CD4-positive, alpha-beta T cell treated with Interleukin-15 for 1 hour (primary cell): ENCODE measurements at regions not wholly inside any gene's neighbourhood (a gene's known extent, or its start where the extent isn't known, plus 50 kb on each side); places are given as distances from the start of the nearest gene placed in this dataset.

Experiments used
- DNase-seq: peaks from one replicate; pipeline ENCODE4 v3.0.0-alpha.2; 2020

DNA sequence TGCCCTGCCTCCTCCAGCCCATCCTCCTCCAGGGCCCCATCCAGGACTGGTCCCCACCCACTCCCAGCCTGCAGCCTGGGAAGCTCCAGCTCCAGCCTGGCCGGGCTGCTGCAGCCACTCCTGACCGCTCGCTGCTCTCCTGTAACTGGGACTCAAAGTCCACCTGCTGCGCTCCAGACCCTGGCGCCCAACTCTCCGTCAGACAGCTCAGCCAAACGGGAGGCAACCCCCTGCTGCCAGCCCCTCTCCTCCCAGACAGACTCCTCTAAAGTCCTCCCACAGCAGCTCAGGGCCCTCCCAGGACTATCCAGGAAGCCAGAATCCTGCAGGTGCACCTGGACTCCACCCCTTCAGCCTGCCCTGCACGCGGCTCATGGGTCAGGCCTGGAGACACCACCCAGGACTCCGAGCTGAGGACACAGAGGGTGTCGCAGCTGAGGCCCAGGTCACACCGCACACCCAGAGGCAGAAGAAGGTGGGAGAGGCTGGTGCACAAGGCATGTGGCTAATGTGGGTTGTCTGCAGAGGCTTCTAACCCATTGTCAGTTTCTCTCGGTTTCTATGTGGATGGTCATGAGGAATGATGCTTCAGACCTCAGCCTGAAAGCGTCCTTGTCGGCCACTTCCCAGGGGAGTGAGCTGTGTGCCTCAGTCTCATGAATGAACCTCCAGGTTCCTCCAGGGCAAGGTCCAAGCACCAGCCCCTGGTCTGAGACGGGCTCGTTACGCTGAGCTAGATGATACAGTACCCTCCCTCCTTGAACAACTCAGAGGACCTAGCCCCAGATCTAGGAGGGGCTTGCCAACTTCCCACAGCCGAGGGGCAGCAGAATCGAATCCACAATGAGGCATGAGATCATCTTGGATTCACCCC, 1514.8 kb downstream of the TBC1D22A start:
- no peak for DNase-seq

DNA sequence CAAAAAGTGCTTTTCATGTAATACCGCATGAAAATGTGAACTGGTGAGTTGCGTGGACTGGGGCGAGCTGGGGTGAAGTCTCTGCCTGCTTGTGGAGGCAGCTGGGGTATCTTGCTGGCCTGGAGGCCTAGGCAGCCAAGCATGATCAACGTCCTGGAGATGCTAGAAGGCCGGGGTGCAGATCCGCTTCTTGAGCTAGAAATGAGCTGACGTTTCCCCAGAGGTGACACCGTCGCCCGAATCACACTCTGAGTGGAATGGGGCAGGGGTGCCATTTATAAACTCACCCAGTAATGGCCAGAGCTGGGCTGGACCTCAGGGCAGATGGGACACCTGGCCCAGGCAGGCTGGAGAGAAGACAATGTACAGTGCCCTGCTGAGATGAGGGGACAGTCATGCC, 1513.0 kb downstream of the TBC1D22A start:
- DNase-seq: no peak

- no peak for DNase-seq
These were observed 1508.3 kb downstream of the TBC1D22A start for GRCh38 chr22:48270731-48271130.

DNA sequence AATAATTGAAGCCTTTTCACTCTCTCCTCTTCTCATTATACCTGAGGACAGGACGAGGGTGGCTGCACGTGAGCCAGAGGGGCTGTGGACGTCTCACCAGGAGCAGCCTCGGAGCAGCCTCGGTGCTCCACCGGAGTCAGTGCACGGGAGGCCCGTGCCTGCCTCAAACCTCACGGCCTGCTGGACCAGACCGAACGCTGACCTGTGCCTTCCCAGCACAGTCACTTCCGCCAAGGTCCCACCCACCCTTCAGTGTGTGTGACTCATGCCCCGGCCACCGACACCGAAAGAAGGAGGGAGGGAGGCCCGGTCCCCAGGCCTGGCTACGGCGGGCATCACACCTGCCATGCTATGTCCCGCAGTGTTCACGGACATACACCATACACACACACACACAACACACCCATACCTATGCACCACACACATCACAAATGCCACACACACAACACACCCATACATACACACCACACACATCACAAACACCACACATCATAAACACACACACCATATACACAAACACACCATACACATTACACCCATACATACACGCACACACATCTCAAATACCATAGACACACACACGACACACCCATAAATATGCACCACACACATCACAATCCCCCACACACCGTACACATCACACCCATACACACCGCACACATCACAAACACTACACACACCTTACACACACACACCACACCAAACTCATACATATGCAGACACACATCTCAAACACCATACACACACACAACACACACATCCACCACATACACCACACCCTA, 1506.5 kb downstream of the TBC1D22A start:
- no peak for DNase-seq

DNA sequence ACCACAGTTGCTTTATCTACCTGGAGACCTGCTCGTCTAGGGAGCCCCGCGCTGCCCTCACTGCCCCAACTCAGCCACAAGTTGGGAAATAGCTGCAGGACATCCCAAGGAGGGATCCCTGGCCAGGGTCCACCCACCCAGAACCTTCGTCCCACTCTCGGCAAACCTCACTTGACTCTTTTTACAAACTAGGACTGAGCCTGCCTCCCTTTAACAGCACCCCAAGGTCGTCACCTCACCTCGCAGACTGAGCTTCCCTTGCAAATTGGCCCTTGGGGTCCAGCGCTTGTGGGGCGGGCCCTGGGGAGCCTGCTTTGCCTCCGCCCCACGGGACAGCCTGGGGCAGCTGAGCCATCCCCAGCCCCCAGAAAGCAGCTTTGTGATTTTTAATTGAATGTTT, 1505.8 kb downstream of the TBC1D22A start:
- DNase-seq: no peak

GRCh38 chr22:48267681-48268080, 1505.2 kb downstream of the TBC1D22A start:
- no peak for DNase-seq

DNA sequence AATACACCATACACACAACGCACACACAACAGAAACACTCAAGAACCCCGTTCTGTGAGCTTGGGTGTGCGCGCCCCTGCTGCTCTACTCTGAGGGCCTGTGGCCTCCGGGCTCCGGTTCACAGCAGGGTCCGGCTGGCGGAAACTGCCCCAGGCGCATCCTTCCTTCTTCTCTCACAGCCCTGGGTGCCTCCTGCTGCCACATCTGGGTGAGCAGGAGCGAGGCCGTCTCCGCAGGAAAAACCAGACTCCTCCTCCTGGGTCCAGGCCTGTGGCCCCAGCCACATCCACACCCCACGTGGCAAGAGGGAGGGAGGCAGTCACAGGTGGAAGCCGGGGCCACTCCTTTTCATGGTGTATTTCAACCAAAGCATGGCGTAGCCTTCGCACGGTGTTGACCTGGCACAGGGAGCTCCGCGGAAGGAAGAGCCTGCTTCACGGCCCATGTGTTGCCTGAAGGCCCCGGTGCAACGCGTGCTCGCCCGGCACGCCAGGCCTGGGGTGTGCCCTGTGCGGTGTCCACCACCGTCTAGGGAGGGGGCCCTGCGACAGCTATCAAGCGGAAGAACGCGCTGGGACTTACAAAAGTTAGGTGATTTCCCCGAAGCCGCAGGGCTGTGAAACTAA, 1502.7 kb downstream of the TBC1D22A start:
- DNase-seq: no peak

DNA sequence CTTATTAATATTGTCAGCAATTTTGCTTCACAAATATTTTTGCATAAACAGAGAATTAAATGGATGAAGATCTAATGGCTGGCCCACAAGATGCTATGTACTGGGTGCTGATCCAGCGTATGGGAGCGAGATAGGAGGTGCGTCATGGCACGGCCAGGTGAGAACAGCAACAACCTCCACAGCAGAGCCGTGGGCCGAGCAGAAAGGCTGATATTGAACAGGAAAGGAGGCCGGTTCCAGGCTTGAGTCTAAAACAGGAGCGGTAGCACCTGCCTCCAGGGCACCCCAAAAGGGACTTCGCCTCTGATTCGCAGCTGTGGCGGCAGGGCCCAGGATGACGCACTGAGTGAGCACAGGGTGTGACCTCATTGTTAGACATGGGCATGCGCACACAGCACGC, 1502.1 kb downstream of the TBC1D22A start:
- no peak for DNase-seq

- no peak for DNase-seq
These were observed 1501.4 kb downstream of the TBC1D22A start for GRCh38 chr22:48263791-48264351.

DNA sequence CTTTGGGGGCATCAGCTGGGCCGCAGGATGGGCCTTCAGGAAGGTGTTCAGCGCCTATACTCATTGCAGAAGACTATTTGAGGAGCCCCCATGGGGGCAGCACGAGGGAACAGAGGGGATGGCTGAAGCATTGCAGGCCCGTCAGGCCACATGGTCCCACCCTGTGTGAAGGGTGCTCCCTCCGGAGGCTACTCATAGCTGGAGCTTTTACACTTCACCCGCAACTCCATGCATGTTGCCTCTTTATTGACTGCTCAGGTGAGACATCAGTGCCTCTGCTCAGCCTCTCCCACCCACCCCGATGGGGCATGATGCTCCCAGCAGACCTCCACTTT, 1500.9 kb downstream of the TBC1D22A start:
- no peak for DNase-seq

DNA sequence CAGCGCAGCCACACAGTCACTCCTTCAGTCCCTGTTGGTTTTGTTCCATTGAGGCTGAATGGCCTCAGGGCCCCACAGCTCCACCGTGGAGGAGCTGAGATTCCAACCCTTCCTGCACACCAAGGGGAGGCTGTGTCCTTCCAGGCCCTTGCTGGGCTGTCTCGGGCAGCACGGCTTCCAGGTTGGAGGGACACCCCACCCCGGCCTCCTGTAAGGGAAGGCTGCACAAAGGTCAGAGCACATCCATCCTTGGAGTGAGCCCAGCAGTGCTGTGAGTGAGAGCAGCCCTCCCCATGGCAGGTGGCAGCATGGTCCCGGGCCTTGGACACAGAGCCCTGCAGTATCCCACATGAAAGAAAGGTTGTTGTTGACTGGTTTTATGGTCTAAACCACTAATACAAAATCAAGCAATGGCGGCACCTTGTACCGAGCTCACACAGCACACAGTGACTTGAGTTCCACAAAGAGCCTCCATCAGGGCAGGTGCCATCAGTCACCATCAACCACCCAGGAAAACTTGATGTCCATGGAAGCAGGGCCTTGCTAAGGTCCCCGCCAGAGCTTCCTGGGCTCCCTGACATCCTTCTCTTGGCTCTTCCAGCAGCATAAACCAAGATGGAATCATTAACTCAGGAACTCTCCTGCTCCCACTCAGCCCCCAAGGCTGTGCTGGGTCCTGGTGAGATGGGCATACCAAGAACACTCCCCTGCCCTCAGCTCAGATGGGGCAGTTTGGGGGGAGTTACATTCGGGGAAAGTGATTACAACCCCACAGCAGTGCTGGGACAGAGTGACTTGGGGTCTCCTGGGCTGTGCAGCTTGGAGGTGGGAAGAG, 1500.4 kb downstream of the TBC1D22A start:
- DNase-seq: no peak

DNA sequence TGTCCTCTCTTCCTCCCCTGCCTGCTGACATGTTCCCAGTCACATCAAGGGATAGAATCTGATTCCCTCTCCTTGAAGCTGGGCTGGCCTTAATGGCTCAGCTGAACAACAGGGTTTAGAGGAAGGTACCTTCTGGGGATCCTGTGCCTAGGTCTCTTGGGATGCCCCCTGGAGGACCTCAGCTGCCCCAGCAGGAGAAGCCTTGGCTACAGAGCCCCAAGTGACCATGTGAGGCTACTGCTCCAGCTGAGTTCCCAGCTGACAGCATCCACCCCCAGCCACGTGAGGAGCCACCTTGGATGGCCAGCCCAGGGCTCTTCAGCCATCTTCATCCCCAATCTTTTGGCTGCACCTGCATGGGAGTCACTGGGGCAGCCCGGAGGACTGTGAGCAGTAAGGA, 1499.3 kb downstream of the TBC1D22A start:
- no peak for DNase-seq

DNA sequence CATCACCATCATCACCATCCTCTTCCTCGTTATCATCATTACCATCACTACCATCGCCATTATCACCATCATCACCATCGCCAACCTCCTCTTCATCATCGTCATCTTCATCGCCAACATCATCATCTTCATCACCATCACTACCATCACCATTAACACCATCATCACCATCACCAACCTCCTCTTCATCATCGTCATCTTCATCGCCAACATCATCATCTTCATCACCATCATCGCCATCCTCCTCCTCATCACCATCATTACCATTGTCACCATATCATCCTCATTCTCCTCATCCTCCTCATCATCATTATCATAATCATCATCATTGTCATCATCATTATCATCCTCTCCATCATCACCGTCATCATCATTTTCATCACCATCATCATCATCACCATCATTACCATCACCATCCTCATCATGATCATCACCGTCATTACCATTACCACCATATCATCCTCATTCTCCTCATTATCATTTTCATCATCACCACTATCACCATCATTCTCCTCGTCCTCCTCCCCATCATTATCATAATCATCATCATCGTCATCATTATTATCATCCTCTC, 1498.7 kb downstream of the TBC1D22A start:
- DNase-seq: no peak

GRCh38 chr22:48259991-48260670, 1497.7 kb downstream of the TBC1D22A start:
- DNase-seq: no peak

GRCh38 chr22:48258811-48259210, 1496.4 kb downstream of the TBC1D22A start:
- DNase-seq: no peak

- DNase-seq: no peak
These were observed 1495.7 kb downstream of the TBC1D22A start for GRCh38 chr22:48258064-48258701.

DNA sequence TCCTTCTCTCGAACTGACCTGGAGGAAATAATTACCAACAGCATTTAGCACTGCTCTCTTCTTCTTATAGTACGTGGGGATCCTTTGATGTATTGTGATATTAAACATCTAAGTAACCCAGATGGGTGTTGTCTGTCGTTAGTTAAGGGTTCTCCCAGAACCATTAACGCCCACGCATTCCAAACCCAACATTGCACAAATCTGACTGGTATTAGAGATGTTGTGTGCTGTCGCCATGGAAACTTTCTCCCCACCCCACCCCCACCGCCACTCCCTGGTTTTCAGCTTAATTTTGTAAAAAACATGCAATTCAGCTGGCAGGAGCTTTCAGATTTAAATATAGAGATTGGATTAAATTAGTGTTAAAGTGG, 1495.2 kb downstream of the TBC1D22A start:
- no peak for DNase-seq

- no peak for DNase-seq
These were observed 1494.6 kb downstream of the TBC1D22A start for GRCh38 chr22:48256776-48257684.

GRCh38 chr22:48256041-48256739, 1493.7 kb downstream of the TBC1D22A start:
- no peak for DNase-seq
